Retinal pigment epithelial cell (primary cell): ENCODE measurements at regions not wholly inside any gene's neighbourhood (a gene's known extent, or its start where the extent isn't known, plus 50 kb on each side); places are given as distances from the start of the nearest gene placed in this dataset.

Experiments used
- DNase-seq: peaks from one replicate; pipeline ENCODE4 v3.0.0-alpha.2; 2010; ENCODE audit warnings: low read depth
- H3K4me3 ChIP-seq: 2 replicates; pipeline ENCODE4 v1.5.1; 2011; ENCODE audit warnings: mild to moderate bottlenecking, low read length, control low read depth, moderate library complexity
- CTCF ChIP-seq: conservative IDR thresholded peaks from 2 replicates; pipeline ENCODE4 v1.5.1; 2011; ENCODE audit warnings: low read depth, low read length, control low read depth, inconsistent platforms

- no peak overlapping the region for H3K4me3 ChIP-seq
- no peak for TF ChIP-seq CTCF
- DNase-seq = no peak
Observed at GRCh38 chr18:26618135-26618534, 69.8 kb upstream of the KCTD1 start.

GRCh38 chr18:26617151-26617554, 68.8 kb upstream of the KCTD1 start:
- no peak for TF ChIP-seq CTCF
- H3K4me3 ChIP-seq = no peak overlapping the region
- DNase-seq = peak; percentile 80

DNA sequence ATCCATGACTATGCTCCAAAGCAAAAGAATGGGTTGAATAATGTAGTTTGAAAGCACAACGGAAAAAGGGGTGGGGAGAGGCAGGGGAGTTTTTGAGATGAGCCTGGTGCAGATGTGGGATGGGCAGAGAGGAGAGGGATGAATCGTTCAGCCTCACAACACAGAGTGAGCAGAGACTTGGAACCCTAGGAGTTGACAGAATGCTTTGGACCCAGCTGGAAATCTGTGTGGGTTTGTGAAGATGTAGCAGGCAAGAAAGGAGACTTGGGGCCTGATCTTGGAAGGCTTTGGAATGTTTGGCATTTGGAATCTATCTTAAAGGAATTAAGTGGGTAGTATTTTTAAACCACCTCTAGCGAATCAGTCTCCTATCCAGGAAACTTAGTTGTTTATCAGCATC, 66.0 kb upstream of the KCTD1 start:
- no peak for TF ChIP-seq CTCF
- H3K4me3 ChIP-seq = no peak overlapping the region
- DNase-seq = no peak
